Large intestine (tissue), 3 donors: ENCODE measurements at regions not wholly inside any gene's neighbourhood (a gene's known extent, or its start where the extent isn't known, plus 50 kb on each side); places are given as distances from the start of the nearest gene placed in this dataset.

Experiments used
- DNase-seq, 2 donors: peaks; one replicate each; pipeline versions ENCODE4 v3.0.0 to v3.0.0-alpha.2; 2013
- H3K27ac ChIP-seq: one replicate; pipeline ENCODE4 v1.5.1; 2013; ENCODE audit warnings: low read length
- H3K27me3 ChIP-seq: 2 replicates; pipeline ENCODE4 v1.6.1; 2013; ENCODE audit warnings: low read length; ENCODE audit not compliant: control insufficient read depth, insufficient read depth
- H3K36me3 ChIP-seq: 2 replicates; pipeline ENCODE4 v1.6.1; 2013; ENCODE audit warnings: low read length; ENCODE audit not compliant: control insufficient read depth, insufficient read depth
- H3K4me1 ChIP-seq: one replicate; pipeline ENCODE4 v1.6.1; 2013; ENCODE audit warnings: low read length; ENCODE audit not compliant: control insufficient read depth, insufficient read depth
- H3K4me3 ChIP-seq: one replicate; pipeline ENCODE4 v1.5.1; 2013; ENCODE audit warnings: low read length
- H3K9me3 ChIP-seq: one replicate; pipeline ENCODE4 v1.6.1; 2013; ENCODE audit warnings: mild to moderate bottlenecking, low read depth, low read length, moderate library complexity; ENCODE audit not compliant: control insufficient read depth
- WGBS: methylation state at CpG from one replicate; pipeline ENCODE4 v1.1.5; 2013; ENCODE audit warnings: low lambda C conversion rate; ENCODE audit not compliant: insufficient coverage; 5-methylcytosine and 5-hydroxymethylcytosine counted together

DNA sequence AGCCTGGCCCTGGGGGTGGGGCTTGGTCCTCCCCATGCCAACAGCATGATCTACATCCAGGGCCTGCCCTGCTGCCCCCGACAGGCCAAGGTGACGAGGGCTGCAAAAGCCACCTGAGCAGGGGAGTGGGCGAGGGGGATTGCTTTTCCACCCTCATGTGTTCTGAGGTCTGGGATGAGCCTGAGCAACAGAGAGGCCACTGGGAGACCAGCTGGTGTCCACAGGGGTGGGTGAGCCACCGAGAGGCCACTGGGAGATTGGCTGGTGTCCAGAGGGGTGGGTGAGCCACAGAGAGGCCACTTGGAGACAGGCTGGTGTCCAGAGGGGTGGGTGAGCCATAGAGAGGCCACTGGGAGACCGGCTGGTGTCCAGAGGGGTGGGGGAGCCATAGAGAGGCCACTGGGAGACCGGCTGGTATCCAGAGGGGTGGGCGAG lies 147.4 kb upstream of the GPC1 start:
- H3K4me3 ChIP-seq: no peak overlapping the region
- H3K4me1 ChIP-seq: no peaks in the 10 kb centered on the region
- DNase-seq: no peak
- H3K9me3 ChIP-seq: no peaks in the 10 kb centered on the region
- no CpG with 5 or more reads among the region's 7 CpGs for WGBS
- H3K27me3 ChIP-seq: no peaks in the 10 kb centered on the region
- H3K27ac ChIP-seq: no peak overlapping the region
- no peaks in the 10 kb centered on the region for H3K36me3 ChIP-seq

DNA sequence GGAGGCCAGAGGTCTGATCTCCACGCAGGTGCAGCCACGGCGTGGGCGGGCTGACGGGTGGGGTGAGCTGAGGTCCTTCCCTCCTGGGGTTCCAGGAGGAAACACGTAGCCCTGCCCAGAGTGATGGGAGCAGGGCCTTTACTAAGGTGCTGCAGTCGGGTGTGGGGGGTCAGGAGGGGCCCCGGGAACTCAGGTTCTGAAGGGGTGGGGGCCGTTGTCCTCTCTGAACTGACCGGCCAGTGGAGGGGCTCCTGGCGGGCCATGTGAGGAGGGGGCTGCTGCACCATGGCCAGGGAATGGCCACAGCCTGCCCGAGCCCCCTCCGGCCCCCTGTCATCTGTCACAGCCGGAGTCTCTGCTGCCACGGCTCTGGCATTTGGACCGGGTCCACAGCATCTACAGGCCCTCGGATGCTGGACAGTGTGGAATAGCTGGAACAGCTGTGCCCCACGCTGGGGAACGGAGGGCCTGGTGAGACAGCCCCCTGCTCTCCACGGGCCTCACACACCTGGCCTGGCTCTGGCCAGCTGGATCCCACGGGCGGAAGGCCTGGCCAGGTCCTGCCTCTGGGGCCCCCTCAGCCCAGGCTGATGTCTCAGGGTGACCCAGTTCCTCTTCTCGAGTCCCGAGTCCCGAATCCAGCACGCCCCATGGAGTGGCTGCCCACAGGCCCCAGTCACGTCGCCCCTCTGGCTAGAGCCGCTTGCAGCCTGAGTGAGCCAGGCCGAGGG lies 145.6 kb upstream of the GPC1 start:
- Histone ChIP-seq H3K36me3 (no peaks in the 10 kb centered on the region), H3K4me3 (no peak overlapping the region), H3K4me1 (no peaks in the 10 kb centered on the region), H3K27me3 (no peaks in the 10 kb centered on the region), H3K27ac (no peak overlapping the region), H3K9me3 (no peaks in the 10 kb centered on the region)
- no CpG with 5 or more reads among the region's 30 CpGs for WGBS
- no peak for DNase-seq

DNA sequence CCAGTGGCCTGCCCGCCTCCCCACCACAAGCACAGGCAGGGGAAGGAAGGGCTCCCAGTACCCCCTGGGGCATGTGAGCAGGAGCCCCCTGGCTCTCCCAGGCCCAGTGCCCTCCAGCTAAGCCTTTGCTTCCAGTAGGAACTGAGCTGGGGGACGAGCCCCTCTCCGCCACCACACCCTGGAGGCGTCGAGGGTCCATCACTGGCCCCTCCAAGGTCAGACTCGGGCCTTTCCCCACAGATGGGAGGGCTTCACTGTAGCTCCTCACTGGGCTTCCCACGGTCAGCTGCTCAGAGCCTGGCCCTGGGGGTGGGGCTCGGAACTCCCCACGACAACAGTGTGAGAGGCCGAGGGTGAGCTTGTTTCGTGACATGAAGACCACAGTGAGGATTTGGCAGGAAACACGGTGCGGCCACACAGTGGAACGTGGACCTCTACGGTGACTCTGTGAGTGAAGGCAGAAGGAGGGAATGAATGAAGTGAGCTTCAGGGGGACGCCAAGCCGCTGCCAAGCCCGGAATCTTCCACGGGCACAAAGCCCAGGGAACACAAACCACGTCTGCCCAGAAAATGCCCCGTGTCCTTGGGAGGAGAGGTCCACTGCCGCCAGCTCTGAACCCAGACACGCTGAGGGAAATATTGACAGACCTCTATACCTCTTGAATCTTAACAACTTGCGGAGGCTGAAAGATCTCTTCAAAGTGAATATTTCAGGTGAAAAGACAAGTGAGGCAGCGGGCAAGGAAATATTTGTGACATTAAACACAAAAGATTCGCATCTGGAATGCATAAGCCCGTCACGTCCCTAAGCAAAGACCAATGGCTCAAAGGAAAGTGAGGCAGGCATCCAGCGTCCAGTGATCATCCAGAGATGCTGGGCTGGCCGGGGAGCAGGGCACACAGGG lies 144.8 kb upstream of the GPC1 start:
- Histone ChIP-seq H3K27me3 (no peaks in the 10 kb centered on the region), H3K9me3 (no peaks in the 10 kb centered on the region), H3K4me3 (no peak overlapping the region), H3K36me3 (no peaks in the 10 kb centered on the region), H3K4me1 (no peaks in the 10 kb centered on the region), H3K27ac (no peak overlapping the region)
- DNase-seq: no peak
- no CpG with 5 or more reads among the region's 30 CpGs for WGBS

DNA sequence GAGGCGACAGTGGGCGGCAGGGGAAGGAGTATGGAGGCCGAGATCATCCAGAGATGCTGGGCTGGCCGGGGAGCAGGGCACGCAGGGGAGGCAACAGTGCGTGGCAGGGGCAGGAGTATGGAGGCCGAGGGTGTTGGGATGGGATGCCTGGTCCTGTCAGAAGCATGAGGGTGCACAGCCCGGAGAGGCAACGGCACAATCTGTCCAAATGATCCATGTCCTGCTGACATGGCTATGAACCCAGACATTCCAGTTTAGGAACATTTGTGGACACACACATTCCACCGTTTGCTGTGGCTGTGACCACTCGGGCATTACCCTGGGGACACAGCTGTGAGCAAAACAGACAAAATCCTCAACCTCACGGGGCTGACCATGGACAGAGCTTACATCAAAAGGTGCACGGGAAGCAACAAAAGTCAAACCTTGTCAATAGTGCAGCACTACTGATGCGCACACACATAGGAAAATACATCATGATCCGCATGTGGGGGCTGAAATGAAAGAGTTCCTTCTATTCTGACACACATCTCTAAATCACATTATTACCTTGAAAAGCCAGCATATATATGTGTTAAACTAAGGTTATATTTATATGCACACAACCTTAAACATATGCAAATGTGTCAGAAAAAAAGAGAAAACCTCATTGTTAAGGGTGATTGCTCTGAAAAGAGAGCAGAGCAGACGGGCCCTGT lies 144.0 kb upstream of the GPC1 start:
- no peaks in the 10 kb centered on the region for H3K36me3 ChIP-seq
- H3K4me1 ChIP-seq: no peaks in the 10 kb centered on the region
- no peak for DNase-seq
- H3K4me3 ChIP-seq: no peak overlapping the region
- WGBS: no CpG with 5 or more reads among the region's 16 CpGs
- H3K9me3 ChIP-seq: no peaks in the 10 kb centered on the region
- H3K27ac ChIP-seq: no peak overlapping the region
- H3K27me3 ChIP-seq: no peaks in the 10 kb centered on the region

DNA sequence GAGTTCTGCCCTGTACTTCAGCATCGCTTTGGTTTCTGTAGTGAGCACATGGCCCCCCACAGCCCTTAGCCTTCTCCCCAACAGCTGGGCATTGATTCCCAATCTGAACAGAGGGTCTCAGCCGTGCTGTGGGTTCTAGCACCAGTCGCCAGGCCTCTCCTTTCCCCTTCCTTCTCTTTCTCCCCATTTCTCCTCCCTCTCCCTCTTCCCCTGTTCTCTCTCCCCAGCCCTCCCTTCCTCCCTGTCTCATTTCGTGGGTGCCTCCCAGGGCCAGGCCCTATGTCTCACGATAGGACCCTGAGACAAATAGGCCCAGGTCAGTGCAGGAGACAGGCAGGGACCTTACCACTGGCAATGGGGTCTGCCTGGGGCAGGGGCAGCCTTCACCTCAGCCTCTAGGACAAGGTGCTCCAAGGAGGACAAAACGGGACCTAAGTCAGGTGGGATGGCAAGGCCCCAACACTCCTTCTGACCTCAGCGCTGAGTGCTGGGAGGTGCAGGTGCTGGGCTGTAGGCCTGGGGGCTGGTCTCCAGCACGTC lies 143.4 kb upstream of the GPC1 start:
- no peaks in the 10 kb centered on the region for H3K36me3 ChIP-seq
- H3K4me3 ChIP-seq: no peak overlapping the region
- no peaks in the 10 kb centered on the region for H3K27me3 ChIP-seq
- no peaks in the 10 kb centered on the region for H3K4me1 ChIP-seq
- WGBS: 43% methylated on average over 1 of the region's 8 CpGs
- no peak for DNase-seq
- no peak overlapping the region for H3K27ac ChIP-seq
- H3K9me3 ChIP-seq: no peaks in the 10 kb centered on the region

DNA sequence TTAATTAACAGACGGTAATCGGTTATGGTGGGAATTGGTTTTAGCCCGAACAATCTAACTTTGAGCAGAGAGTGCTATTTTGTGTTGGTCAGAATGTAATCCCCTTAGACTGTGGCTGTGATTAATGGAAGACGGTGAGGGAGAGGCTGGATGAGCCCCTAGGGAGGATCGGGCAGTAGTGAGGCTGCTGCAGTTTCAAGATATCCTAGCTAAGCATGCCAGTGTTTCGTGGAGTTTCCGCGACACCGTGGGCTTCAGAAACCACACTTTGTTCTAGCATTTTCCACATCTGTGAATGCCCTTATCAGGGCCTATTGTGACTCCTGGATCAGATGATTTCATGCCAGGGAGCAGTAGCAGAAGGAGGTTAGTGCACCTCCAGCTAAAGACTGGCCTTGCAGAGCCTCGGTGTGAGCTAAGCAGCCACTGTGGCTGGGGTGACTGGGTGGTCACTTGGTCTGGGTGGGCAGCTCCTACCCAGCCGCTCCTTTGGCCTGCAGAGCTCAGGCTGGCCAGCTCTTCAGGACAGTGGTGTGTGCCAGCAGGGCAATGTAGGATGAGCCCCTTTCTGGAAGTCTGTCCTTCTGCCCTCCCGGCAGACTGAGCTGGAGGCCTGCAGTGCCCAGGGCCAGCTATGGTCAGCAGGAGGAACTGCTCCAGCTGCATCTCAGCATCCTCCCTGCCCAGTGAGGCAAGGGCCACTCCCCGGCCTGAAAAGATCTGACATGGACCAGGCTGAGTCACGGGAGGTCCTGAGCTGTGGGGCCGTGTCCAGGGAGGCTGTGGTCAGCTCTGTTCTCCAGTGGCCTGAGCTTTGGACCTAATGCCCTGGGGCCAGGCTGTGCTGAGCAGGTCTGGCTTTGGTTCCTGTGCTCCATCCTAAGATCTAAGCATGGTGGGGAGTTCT lies 142.6 kb upstream of the GPC1 start:
- Histone ChIP-seq H3K27ac (no peak overlapping the region), H3K4me3 (no peak overlapping the region), H3K36me3 (no peaks in the 10 kb centered on the region), H3K4me1 (no peaks in the 10 kb centered on the region), H3K27me3 (no peaks in the 10 kb centered on the region), H3K9me3 (no peaks in the 10 kb centered on the region)
- 100% methylated on average over 1 of the region's 15 CpGs for WGBS
- no peak for DNase-seq

DNA sequence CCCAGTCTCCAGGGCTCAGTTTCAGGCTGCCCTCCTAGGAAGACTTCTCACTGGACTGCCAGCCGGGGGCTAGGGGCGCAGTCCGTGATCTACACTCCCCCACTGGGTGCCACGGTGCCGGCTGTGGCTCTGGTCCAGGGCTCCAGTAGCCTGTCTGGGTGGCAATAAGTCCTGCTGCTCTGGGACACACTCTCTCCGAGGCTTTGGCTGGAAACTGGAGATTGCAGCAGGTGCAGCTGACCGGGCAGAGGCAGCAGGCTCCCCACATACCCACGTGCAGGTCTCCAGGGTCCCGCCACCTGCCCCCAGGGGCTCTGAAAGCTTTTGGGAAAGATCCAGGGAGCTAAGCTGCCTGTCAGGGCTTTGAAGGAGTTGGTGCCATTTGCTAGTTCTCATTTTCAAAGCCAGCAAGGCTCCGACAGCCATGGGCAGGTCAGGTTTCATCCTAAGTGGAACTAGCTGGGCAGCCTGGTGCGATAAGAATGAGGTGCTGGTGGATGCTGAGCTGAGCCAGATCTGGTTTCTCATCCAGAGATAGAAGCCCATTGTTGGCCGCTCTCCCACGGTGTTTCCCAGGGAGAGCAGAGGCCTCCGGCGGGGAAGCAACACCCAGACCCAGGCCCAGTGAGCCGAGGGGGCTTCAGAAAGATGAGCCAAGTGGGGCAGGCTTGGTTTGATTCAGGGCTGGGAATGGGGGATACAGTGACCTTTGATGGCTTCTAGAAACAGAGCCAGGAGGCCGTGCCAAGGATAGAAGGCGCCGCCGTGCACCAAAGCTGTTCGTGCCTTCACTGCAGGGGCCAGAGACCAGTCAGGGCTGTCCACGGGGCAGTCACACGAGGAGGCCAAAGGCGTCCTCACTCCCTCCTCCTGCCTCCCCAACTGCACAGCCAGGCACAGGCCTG lies 141.7 kb upstream of the GPC1 start:
- no CpG with 5 or more reads among the region's 24 CpGs for WGBS
- no peak overlapping the region for H3K4me3 ChIP-seq
- H3K36me3 ChIP-seq: no peaks in the 10 kb centered on the region
- H3K4me1 ChIP-seq: no peaks in the 10 kb centered on the region
- H3K27me3 ChIP-seq: no peaks in the 10 kb centered on the region
- DNase-seq: no peak
- H3K27ac ChIP-seq: no peak overlapping the region
- no peaks in the 10 kb centered on the region for H3K9me3 ChIP-seq

DNA sequence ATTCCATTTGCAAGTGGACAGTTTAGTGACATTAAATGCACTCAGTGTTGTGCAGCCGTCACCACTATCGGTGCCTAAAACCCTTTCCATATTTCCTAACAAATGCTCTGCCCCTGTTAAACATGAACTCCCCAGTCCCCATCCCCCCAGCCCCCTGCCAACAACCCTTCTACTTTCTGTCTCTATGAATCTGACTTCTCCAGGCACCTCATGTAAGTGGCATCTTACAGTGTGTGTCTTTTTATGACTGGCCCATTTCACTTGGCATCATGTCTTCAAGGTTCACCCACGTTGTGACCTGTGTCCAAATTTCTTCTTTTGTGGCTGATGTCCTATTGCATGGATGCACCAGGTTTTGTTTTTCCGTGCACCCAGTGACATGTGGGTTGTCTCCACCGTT lies 140.9 kb upstream of the GPC1 start:
- Histone ChIP-seq H3K27ac (no peak overlapping the region), H3K4me1 (no peaks in the 10 kb centered on the region), H3K4me3 (no peak overlapping the region), H3K36me3 (no peaks in the 10 kb centered on the region), H3K9me3 (no peaks in the 10 kb centered on the region), H3K27me3 (no peaks in the 10 kb centered on the region)
- no peak for DNase-seq
- WGBS: 100% methylated on average over 1 of the region's 5 CpGs
